A549 (cell line): ENCODE measurements at regions not wholly inside any gene's neighbourhood (a gene's known extent, or its start where the extent isn't known, plus 50 kb on each side); places are given as distances from the start of the nearest gene placed in this dataset.

Experiments used
- CBX8 ChIP-seq: fragments of 200-600 bp; sonication (generic); IDR thresholded peaks from 2 replicates; pipeline ENCODE4 v1.6.1; 2016
- CTCF ChIP-seq: fragments of >200 bp; sonication (Bioruptor Twin); formaldehyde crosslinking; IDR thresholded peaks from 3 replicates; pipeline ENCODE4 v1.5.1; 2016
- EP300 ChIP-seq, 2 experiments: fragments of >200 bp; sonication (Bioruptor Twin); formaldehyde crosslinking; IDR thresholded peaks; 2 replicates in 1 of 2; 3 replicates in 1 of 2; pipeline ENCODE4 v1.6.1; 2016 to 2017
- MAFK ChIP-seq: fragments of 450-650 bp; IDR thresholded peaks from 2 replicates; pipeline ENCODE4 v1.6.1; 2014; ENCODE audit not compliant: partially characterized antibody
- MAZ ChIP-seq: fragments of 150-350 bp; IDR thresholded peaks from 2 replicates; pipeline ENCODE4 v1.6.1; 2014; ENCODE audit warnings: antibody characterized with exemption, low read depth, low read length, borderline replicate concordance
- NR3C1 ChIP-seq: fragments of >200 bp; sonication (Bioruptor Twin); formaldehyde crosslinking; IDR thresholded peaks from 3 replicates; pipeline ENCODE4 v1.6.1; 2017
- SMC3 ChIP-seq: fragments of >200 bp; sonication (Bioruptor Twin); formaldehyde crosslinking; IDR thresholded peaks from 3 replicates; pipeline ENCODE4 v1.6.1; 2018; ENCODE audit warnings: inconsistent platforms
- TF ChIP-seq, protein P1 (sequence below): fragments of 200-600 bp; sonication (generic); IDR thresholded peaks from 2 replicates; pipeline ENCODE4 v1.6.1; 2016; ENCODE audit warnings: antibody characterized with exemption, mild to moderate bottlenecking, moderate library complexity

- TF ChIP-seq CTCF (no peak), SMC3 (no peak), MAFK (no peak), MAZ (no peak), CBX8 (no peak), EP300 (IDR thresholded peaks at IDR 0.05) (no peak), NR3C1 (no peak)
- TF ChIP-seq, protein P1, sequence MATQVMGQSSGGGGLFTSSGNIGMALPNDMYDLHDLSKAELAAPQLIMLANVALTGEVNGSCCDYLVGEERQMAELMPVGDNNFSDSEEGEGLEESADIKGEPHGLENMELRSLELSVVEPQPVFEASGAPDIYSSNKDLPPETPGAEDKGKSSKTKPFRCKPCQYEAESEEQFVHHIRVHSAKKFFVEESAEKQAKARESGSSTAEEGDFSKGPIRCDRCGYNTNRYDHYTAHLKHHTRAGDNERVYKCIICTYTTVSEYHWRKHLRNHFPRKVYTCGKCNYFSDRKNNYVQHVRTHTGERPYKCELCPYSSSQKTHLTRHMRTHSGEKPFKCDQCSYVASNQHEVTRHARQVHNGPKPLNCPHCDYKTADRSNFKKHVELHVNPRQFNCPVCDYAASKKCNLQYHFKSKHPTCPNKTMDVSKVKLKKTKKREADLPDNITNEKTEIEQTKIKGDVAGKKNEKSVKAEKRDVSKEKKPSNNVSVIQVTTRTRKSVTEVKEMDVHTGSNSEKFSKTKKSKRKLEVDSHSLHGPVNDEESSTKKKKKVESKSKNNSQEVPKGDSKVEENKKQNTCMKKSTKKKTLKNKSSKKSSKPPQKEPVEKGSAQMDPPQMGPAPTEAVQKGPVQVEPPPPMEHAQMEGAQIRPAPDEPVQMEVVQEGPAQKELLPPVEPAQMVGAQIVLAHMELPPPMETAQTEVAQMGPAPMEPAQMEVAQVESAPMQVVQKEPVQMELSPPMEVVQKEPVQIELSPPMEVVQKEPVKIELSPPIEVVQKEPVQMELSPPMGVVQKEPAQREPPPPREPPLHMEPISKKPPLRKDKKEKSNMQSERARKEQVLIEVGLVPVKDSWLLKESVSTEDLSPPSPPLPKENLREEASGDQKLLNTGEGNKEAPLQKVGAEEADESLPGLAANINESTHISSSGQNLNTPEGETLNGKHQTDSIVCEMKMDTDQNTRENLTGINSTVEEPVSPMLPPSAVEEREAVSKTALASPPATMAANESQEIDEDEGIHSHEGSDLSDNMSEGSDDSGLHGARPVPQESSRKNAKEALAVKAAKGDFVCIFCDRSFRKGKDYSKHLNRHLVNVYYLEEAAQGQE: no peak
These were observed 309.1 kb upstream of the CELF4 start for GRCh38 chr18:37874721-37875120.
